OCI-LY7 (cell line): ENCODE measurements at regions not wholly inside any gene's neighbourhood (a gene's known extent, or its start where the extent isn't known, plus 50 kb on each side); places are given as distances from the start of the nearest gene placed in this dataset.

Experiments
- CTCF ChIP-seq: fragments of 200-600 bp; sonication (generic); conservative IDR thresholded peaks from 2 replicates; pipeline ENCODE4 v1.5.1; 2014; ENCODE audit warnings: mild to moderate bottlenecking, antibody characterized with exemption, low read length, moderate library complexity, mixed read lengths
- EZH2phosphoT487 ChIP-seq: fragments of 200-600 bp; sonication (generic); IDR thresholded peaks from 2 replicates; pipeline ENCODE4 v1.6.1; 2018; ENCODE audit warnings: low read depth, borderline replicate concordance, mild to moderate bottlenecking, mixed run types, antibody characterized with exemption, low read length, moderate library complexity, mixed read lengths

GRCh38 chr10:129331839-129332220 lies 135.2 kb upstream of the MGMT start:
- TF ChIP-seq CTCF (no peak), EZH2phosphoT487 (no peak)
